ENCODE measurements at regions not wholly inside any gene's neighbourhood (a gene's known extent, or its start where the extent isn't known, plus 50 kb on each side); places are given as distances from the start of the nearest gene placed in this dataset.

- TF ChIP-seq CTCF (IDR thresholded peaks at IDR 0.05; ENCODE audit: borderline replicate concordance, extremely low read depth, low read length, poor library complexity, severe bottlenecking) (no peak), EZH2 (IDR thresholded peaks at IDR 0.05; ENCODE audit: borderline replicate concordance, low read depth, low read length, severe bottlenecking) (no peak)
These were observed 112.1 kb downstream of the TLR5 start for GRCh38 chr1:223030871-223031400.

Measured in DND-41 (cell line).